SK-N-MC (cell line): ENCODE measurements at regions not wholly inside any gene's neighbourhood (a gene's known extent, or its start where the extent isn't known, plus 50 kb on each side); places are given as distances from the start of the nearest gene placed in this dataset.

ENCODE experiments used
- DNase-seq: peaks from one replicate; pipeline ENCODE4 v3.0.0-alpha.2; 2011; ENCODE audit warnings: low read depth, low spot score
- H3K27ac ChIP-seq: fragments of 200-600 bp; sonication (generic); 2 replicates; pipeline ENCODE4 v1.5.1; 2016; ENCODE audit warnings: mixed run types
- H3K36me3 ChIP-seq: fragments of 200-600 bp; sonication (generic); 2 replicates; pipeline ENCODE4 v1.6.1; 2017; ENCODE audit warnings: antibody characterized with exemption, low read length, mixed read lengths; ENCODE audit not compliant: insufficient read depth
- H3K4me3 ChIP-seq: fragments of 200-600 bp; sonication (generic); 2 replicates; pipeline ENCODE4 v1.5.1; 2016
- H3K9ac ChIP-seq: fragments of 200-600 bp; sonication (generic); 2 replicates; pipeline ENCODE4 v1.8.0; 2017; ENCODE audit warnings: mixed run types, mixed read lengths; ENCODE audit not compliant: insufficient read length
- H3K9me3 ChIP-seq: fragments of 200-600 bp; sonication (generic); 2 replicates; pipeline ENCODE4 v1.6.1; 2017; ENCODE audit warnings: low read depth, mild to moderate bottlenecking, antibody characterized with exemption, low read length, moderate library complexity, mixed read lengths
- EZH2 ChIP-seq: fragments of 200-600 bp; sonication (generic); IDR thresholded peaks from one replicate; pipeline ENCODE4 v1.6.1; 2017; ENCODE audit warnings: antibody characterized with exemption
- FOXP2 ChIP-seq: optimal IDR thresholded peaks from 2 replicates; pipeline ENCODE3; 2011; ENCODE audit warnings: mild to moderate bottlenecking, moderate library complexity; ENCODE audit not compliant: insufficient read depth; ENCODE audit errors: extremely low read length, control extremely low read depth
- POLR2AphosphoS5 ChIP-seq: IDR thresholded peaks from 2 replicates; pipeline ENCODE4 v1.6.1; 2012; ENCODE audit warnings: mild to moderate bottlenecking, low read depth, low read length, borderline replicate concordance

DNA sequence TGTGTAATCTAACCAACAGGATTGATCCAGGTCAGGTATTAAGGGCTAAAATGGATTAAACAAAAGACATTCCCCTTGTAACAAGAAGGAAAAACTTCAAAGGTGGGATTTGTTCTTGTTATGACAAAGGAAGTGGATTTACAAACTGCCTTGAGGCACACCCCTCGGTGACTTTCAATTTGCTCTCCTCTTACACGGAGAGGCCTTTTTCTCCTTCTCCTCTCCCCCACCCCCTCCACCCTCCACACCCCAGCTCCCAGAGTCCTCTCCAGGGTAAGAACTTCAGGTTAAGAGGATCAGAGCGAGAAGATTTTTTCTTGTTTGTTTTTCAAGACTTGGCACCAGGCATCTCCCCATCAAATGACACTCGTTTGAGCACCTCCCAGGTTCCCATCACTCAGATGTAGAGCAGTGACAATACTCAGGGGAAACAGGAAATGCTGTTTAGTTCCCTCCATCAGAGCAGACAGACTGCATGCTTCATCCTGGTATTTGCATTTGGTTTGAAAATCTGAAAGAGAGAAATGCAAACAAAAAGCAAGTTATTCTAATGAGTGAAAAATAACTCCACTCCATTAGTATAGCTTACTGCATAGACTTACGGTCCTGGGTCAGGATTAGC lies 77.6 kb upstream of the TMEM260 start:
- no peak for DNase-seq
- Histone ChIP-seq H3K36me3 (no peaks in the 10 kb centered on the region), H3K27ac (no peak overlapping the region), H3K4me3 (no peak overlapping the region), H3K9me3 (no peaks in the 10 kb centered on the region), H3K9ac (no peak overlapping the region)
- no peak for TF ChIP-seq EZH2
- TF ChIP-seq FOXP2: no peak
- no peak for TF ChIP-seq POLR2AphosphoS5

DNA sequence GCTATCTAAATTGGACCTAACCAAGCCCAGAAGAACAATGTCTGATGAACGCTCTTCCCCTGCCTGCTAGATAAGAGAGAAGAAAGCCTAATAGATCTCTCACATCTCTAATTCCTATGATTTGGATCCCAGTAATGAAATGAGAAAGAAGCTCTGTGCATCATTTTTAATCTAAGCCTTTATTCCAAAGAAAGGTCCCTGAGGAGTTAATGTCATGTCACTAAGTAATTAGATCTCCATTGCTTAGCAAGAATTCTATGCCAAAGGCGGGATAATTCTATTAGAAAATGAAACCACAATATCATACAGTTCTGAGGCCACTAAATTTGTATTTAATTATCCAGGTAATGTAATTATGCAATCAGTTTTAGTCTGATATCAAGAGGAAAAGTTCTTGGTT lies 74.2 kb upstream of the TMEM260 start:
- no peak for DNase-seq
- Histone ChIP-seq H3K36me3 (no peaks in the 10 kb centered on the region), H3K4me3 (no peak overlapping the region), H3K9ac (no peak overlapping the region), H3K9me3 (no peaks in the 10 kb centered on the region), H3K27ac (no peak overlapping the region)
- TF ChIP-seq FOXP2 (no peak), POLR2AphosphoS5 (no peak), EZH2 (no peak)

DNA sequence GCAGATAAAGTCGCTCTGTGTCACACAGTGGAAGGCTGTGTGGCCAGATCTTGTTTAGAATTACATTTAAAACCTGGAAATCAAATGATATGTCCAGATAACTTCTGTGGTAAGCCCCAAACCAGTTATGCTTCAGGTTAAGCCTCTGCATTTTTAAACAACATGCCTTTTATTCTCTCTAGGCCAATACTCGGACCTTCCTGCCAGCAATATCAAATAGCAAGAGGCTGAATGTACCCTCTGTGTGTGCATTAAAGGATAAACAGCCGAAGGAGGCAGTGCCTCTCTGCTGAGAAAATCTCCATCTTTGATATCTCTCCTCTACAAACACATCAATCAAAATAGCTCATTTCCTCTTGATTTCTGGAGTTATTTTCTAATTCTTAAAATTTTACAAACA lies 67.1 kb upstream of the TMEM260 start:
- H3K27ac ChIP-seq: no peak overlapping the region
- H3K9me3 ChIP-seq: no peaks in the 10 kb centered on the region
- DNase-seq: no peak
- H3K4me3 ChIP-seq: no peak overlapping the region
- TF ChIP-seq FOXP2 (no peak), EZH2 (no peak), POLR2AphosphoS5 (no peak)
- H3K9ac ChIP-seq: no peak overlapping the region
- no peaks in the 10 kb centered on the region for H3K36me3 ChIP-seq

DNA sequence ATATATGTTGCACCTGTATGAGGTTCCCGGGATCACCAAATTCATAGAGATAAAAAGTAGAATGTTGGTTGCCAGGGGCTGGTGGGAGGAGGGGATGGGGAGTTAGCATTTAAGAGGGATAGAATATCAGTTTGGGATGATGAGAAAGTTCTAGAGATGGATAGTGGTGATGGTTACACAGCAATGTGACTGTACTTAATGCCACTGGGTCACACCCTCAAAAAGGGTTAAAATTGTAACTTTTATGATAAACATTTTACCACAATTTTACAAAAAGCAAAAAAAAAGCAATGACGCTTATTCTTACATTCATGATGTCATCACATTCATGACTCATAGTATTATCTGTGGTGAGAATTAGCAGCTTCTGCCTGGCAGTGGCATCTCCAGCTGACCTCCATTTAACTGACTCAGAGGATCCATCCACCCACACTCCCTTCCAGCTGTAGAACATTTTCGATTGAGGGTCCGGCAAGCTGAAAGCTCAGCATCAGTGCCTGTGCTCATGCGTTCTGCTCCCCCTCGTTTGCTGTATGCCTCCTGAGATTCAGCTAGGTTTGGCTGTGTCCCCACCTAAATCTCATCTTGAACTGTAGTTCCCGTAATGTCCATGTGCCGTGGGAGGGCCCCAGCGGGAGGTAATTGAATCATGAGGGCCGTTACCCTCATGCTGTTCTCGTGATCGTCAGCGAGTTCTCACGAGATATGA lies 64.8 kb upstream of the TMEM260 start:
- no peak overlapping the region for H3K4me3 ChIP-seq

DNA sequence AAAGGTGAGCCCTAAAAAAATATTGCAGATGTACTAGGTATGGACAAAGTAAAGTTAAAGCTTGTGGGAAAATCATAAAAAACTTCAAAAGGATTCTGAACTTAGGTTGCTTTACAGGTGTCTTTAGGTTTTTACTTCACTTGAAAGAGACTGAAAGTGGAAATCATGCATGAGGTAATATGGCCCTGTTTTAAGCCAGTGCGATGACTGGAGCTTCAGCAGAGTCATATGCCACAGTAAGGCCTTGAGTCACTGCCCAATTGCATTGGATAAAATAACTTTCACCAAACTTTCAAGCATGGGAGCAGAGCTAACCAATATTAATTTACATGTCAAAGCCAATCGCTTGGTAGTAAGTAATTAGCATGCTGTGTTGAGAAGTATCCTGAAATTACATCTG lies 63.9 kb upstream of the TMEM260 start:
- H3K27ac ChIP-seq: no peak overlapping the region

More for the DNA sequence above, 64.8 kb upstream of the TMEM260 start:
- Histone ChIP-seq H3K36me3 (no peaks in the 10 kb centered on the region), H3K9ac (no peak overlapping the region), H3K9me3 (no peaks in the 10 kb centered on the region), H3K27ac (no peak overlapping the region)
- no peak for TF ChIP-seq FOXP2
- no peak for TF ChIP-seq EZH2
- TF ChIP-seq POLR2AphosphoS5: no peak
- DNase-seq: no peak

DNA sequence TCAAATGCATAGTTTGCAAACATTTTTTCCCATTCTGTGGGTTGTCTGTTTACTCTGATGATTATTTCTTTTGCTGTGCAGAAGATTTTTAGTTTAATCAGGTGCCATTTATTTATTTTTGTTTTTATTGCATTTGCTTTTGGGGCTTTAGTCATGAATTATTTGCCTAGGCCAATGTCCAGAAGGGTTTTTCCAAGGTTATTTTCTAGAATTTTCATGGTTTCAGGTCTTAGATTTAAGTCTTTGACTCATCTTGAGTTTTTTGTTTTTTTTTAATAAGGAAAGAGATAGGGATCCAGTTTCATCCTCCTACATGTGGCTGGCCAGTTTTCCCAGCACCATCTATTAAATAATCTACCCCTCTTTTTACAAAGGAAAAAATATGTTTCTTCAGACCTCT lies 57.2 kb upstream of the TMEM260 start:
- TF ChIP-seq FOXP2 (no peak), EZH2 (no peak), POLR2AphosphoS5 (no peak)
- H3K27ac ChIP-seq: no peak overlapping the region
- H3K9me3 ChIP-seq: no peaks in the 10 kb centered on the region
- no peak overlapping the region for H3K9ac ChIP-seq
- no peaks in the 10 kb centered on the region for H3K36me3 ChIP-seq
- H3K4me3 ChIP-seq: no peak overlapping the region
- DNase-seq: no peak

More for the DNA sequence above, 63.9 kb upstream of the TMEM260 start:
- no peak for DNase-seq
- TF ChIP-seq FOXP2: no peak
- Histone ChIP-seq H3K4me3 (no peak overlapping the region), H3K36me3 (no peaks in the 10 kb centered on the region), H3K9me3 (no peaks in the 10 kb centered on the region), H3K9ac (no peak overlapping the region)

DNA sequence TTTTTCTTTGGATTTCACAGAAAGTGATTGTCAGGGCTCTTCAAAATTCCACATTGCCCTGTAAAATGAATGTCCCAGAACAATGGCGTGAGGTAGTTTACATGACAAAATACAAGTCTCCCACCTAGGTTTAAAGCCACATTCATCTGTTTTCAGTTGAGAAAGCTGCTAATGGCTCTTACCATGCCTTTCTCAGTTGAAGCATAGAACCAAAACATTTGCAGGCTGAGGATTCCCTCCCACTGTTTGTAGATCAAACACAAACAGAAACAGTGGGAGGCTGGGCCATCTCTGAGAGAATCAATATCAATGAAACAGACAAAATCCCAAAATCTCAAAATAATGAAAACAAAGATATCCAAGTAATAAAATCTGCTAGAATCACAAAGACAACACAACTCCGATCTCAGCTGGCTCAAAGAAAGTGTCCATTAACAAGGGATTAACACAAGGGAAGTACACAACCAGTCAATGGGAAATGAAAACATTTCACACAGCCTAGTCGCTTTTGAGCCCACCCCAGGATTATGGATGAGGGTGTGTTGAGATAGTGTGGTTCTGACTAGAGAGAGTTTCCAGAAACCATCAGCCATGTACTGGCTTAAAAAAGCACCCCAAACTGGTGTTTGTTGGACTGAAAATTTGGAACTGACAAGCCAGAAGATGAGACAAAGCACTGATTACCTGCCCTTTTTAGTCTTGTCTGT lies 54.5 kb upstream of the TMEM260 start:
- TF ChIP-seq EZH2: no peak
- Histone ChIP-seq H3K4me3 (no peak overlapping the region), H3K27ac (no peak overlapping the region), H3K9ac (no peak overlapping the region), H3K36me3 (no peaks in the 10 kb centered on the region), H3K9me3 (no peaks in the 10 kb centered on the region)
- DNase-seq: no peak

DNA sequence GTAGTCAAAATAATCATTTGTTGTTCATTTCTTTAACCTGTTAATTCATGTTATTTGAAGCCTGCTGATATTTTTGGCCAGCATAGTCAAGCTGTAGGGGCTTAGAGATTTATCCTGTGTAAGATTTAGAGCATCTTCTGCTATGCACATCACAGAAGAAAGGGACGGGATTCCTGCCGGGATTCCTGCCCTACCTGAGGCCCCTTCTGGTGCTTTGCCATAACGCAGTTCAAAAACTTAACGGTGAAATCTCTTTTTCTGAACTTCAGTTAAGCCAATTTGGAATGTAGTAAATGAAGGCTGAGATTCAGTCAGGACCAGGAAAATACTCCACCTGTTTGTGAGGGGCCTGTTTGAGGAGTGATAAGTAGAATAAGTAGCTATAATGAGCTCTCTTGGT lies 50.7 kb upstream of the TMEM260 start:
- Histone ChIP-seq H3K9me3 (no peaks in the 10 kb centered on the region), H3K36me3 (no peaks in the 10 kb centered on the region), H3K27ac (no peak overlapping the region), H3K9ac (no peak overlapping the region), H3K4me3 (no peak overlapping the region)
- no peak for DNase-seq
- TF ChIP-seq EZH2 (no peak), POLR2AphosphoS5 (no peak), FOXP2 (no peak)
